Psoas muscle (tissue), 7 donors: ENCODE measurements at regions not wholly inside any gene's neighbourhood (a gene's known extent, or its start where the extent isn't known, plus 50 kb on each side); places are given as distances from the start of the nearest gene placed in this dataset.

Experiments
- ATAC-seq, 4 donors: fragments of 200-7000 bp; cut with Tn5 transposase; one replicate each; pipeline ENCODE4 v1.9.1; 2020; ENCODE audit warnings: moderate library complexity in 3 of 4, mild to moderate bottlenecking in 2 of 4
- DNase-seq, 2 donors: peaks; one replicate each; pipeline ENCODE4 v3.0.0-alpha.2; 2020
- H3K27ac ChIP-seq: fragments of 200-600 bp; one replicate; pipeline ENCODE4 v1.8.0; 2022
- H3K27me3 ChIP-seq, 3 donors: fragments of 200-600 bp in 1 of 3; one replicate each; pipeline versions ENCODE4 v1.6.1 to v1.8.0; 2013 to 2022; ENCODE audit warnings: low read length in 2 of 3, mild to moderate bottlenecking in 2 of 3, moderate library complexity in 1 of 3; ENCODE audit not compliant: insufficient read depth in 3 of 3
- H3K36me3 ChIP-seq, 2 donors: fragments of 200-600 bp in 1 of 2; one replicate each; pipeline versions ENCODE4 v1.6.1 to v1.8.0; 2013 to 2022; ENCODE audit warnings: low read depth in 1 of 2, mild to moderate bottlenecking in 1 of 2, moderate library complexity in 1 of 2; ENCODE audit not compliant: insufficient read depth in 1 of 2
- H3K4me1 ChIP-seq: fragments of 200-600 bp; one replicate; pipeline ENCODE4 v1.8.0; 2022
- H3K4me3 ChIP-seq: fragments of 200-600 bp; one replicate; pipeline ENCODE4 v1.8.0; 2022; ENCODE audit warnings: mild to moderate bottlenecking
- H3K9me3 ChIP-seq: fragments of 200-600 bp; one replicate; pipeline ENCODE4 v1.8.0; 2022
- WGBS, 3 donors: extraction: QIAGEN DNeasy Blood & Tissue Kit; methylation state at CpG; one replicate each; pipeline versions ENCODE4 v1.1.6 to v1.1.7; 2013; 5-methylcytosine and 5-hydroxymethylcytosine counted together
- intact Hi-C, 2 donors: fragments of 100-400 bp; cut with DNase I; formaldehyde crosslinking; loops; one replicate each; pipeline versions ENCODE4 v1.11.0 to v1.14.2; 2022
- TF ChIP-seq, protein P1 (sequence below): fragments of 200-600 bp; IDR thresholded peaks from one replicate; pipeline ENCODE4 v1.8.0; 2022; ENCODE audit warnings: antibody characterized with exemption
- donor health status: healthy with polysubstance abuse.
- donor health status: DM: no; HTN: no; CAD: no; lungs with moderate emphysema.
- donor health status: Bipolar disorder and iron deficiency.
- donor health status: healthy.
- donor health status: DM: yes; HTN: yes; CAD: no.
- donor health status: DM: no; HTN: no; CAD: no.
- donor health status: DM: yes; HTN: yes; CAD: no.

GRCh38 chr2:175463589-175464310, 282.2 kb upstream of the ATP5MC3 start:
- Histone ChIP-seq H3K4me1 (no peaks in the 10 kb centered on the region), H3K4me3 (no peak overlapping the region), H3K36me3 (no peaks in the 10 kb centered on the region), H3K9me3 (no peaks in the 10 kb centered on the region), H3K27ac (no peak overlapping the region), H3K27me3 (no peaks in the 10 kb centered on the region)
- DNase-seq (no peak), ATAC-seq (no peak)
- 65 to 72% (median 66%) methylated on average over 11 of the region's 11 CpGs for WGBS, 3 donors
- TF ChIP-seq, protein P1, sequence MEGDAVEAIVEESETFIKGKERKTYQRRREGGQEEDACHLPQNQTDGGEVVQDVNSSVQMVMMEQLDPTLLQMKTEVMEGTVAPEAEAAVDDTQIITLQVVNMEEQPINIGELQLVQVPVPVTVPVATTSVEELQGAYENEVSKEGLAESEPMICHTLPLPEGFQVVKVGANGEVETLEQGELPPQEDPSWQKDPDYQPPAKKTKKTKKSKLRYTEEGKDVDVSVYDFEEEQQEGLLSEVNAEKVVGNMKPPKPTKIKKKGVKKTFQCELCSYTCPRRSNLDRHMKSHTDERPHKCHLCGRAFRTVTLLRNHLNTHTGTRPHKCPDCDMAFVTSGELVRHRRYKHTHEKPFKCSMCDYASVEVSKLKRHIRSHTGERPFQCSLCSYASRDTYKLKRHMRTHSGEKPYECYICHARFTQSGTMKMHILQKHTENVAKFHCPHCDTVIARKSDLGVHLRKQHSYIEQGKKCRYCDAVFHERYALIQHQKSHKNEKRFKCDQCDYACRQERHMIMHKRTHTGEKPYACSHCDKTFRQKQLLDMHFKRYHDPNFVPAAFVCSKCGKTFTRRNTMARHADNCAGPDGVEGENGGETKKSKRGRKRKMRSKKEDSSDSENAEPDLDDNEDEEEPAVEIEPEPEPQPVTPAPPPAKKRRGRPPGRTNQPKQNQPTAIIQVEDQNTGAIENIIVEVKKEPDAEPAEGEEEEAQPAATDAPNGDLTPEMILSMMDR: no peak
- intact Hi-C loops: no loop called here

GRCh38 chr2:175463169-175463568, 281.7 kb upstream of the ATP5MC3 start:
- Histone ChIP-seq H3K36me3 (no peaks in the 10 kb centered on the region), H3K4me3 (no peak overlapping the region), H3K27ac (no peak overlapping the region), H3K27me3 (no peaks in the 10 kb centered on the region), H3K9me3 (no peaks in the 10 kb centered on the region), H3K4me1 (no peaks in the 10 kb centered on the region)
- intact Hi-C loops: no loop called here
- WGBS, 3 donors: 94 to 96% (median 96%) methylated on average over 2 of the region's 2 CpGs
- ATAC-seq: no peak
- DNase-seq: no peak
- TF ChIP-seq, protein P1: no peak

DNA sequence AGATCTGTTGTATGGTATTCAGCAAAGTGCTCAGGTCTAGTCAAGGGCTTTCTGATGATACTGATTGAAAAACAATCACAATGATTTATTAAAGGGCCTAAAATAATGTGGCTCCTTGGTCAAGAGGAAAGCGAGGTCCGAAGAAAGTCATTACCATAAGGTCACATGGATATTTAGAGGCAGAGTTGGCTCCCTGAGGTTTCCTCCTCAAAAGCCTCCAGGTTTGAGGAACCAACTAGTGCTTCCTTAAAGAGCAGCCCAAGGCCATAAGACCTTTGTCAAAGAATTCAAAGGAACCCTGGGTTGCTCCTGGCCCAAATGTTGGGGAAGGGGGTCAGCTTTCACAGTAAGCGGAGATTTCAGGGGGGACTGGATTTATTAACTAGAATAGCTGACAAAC, 280.7 kb upstream of the ATP5MC3 start:
- H3K4me1 ChIP-seq: no peaks in the 10 kb centered on the region
- H3K36me3 ChIP-seq: no peaks in the 10 kb centered on the region
- TF ChIP-seq, protein P1: no peak
- H3K27ac ChIP-seq: no peak overlapping the region
- no peaks in the 10 kb centered on the region for H3K27me3 ChIP-seq
- no peak for ATAC-seq
- no peak overlapping the region for H3K4me3 ChIP-seq
- WGBS, 3 donors: 92 to 97% (median 94%) methylated on average over 3 of the region's 3 CpGs
- H3K9me3 ChIP-seq: no peaks in the 10 kb centered on the region
- intact Hi-C loops: no loop called here
- DNase-seq: no peak

GRCh38 chr2:175461839-175462238, 280.3 kb upstream of the ATP5MC3 start:
- H3K36me3 ChIP-seq: no peaks in the 10 kb centered on the region
- no peak for ATAC-seq
- no peaks in the 10 kb centered on the region for H3K9me3 ChIP-seq
- no peaks in the 10 kb centered on the region for H3K4me1 ChIP-seq
- intact Hi-C loops: no loop called here
- TF ChIP-seq, protein P1: no peak
- WGBS, 3 donors: 76 to 83% (median 83%) methylated on average over 5 of the region's 5 CpGs
- H3K4me3 ChIP-seq: no peak overlapping the region
- no peak for DNase-seq
- no peaks in the 10 kb centered on the region for H3K27me3 ChIP-seq
- H3K27ac ChIP-seq: no peak overlapping the region
